Lung (tissue), 11 donors: ENCODE measurements at regions not wholly inside any gene's neighbourhood (a gene's known extent, or its start where the extent isn't known, plus 50 kb on each side); places are given as distances from the start of the nearest gene placed in this dataset.

ENCODE experiments used
- ATAC-seq: fragments of 200-7000 bp; cut with Tn5 transposase; one replicate; pipeline ENCODE4 v1.9.1; 2020; ENCODE audit warnings: moderate number of reproducible peaks; ENCODE audit not compliant: insufficient read depth, low FRiP score
- DNase-seq, 3 donors: peaks; one replicate each; pipeline ENCODE4 v3.0.0-alpha.2; 2013 to 2017
- H3K27ac ChIP-seq, 2 donors: one replicate each; pipeline ENCODE4 v1.5.1; 2013; ENCODE audit warnings: mild to moderate bottlenecking in 2 of 2, moderate library complexity in 2 of 2, control low read depth in 1 of 2, inconsistent platforms in 1 of 2, low read depth in 1 of 2, low read length in 1 of 2
- H3K27me3 ChIP-seq, 3 donors: one replicate each; pipeline ENCODE4 v1.5.1; 2013; ENCODE audit warnings: low read length in 2 of 3; ENCODE audit not compliant: control insufficient read depth in 3 of 3, insufficient read depth in 3 of 3
- H3K36me3 ChIP-seq, 4 donors: one replicate each; pipeline ENCODE4 v1.5.1; 2013; ENCODE audit warnings: low read length in 4 of 4, mild to moderate bottlenecking in 1 of 4, moderate library complexity in 1 of 4; ENCODE audit not compliant: control insufficient read depth in 4 of 4, insufficient read depth in 4 of 4
- H3K4me1 ChIP-seq, 5 donors: one replicate each; pipeline ENCODE4 v1.5.1; 2013; ENCODE audit warnings: low read length in 5 of 5, mild to moderate bottlenecking in 2 of 5, moderate library complexity in 1 of 5; ENCODE audit not compliant: control insufficient read depth in 5 of 5, insufficient read depth in 5 of 5
- H3K4me3 ChIP-seq: one replicate; pipeline ENCODE4 v1.5.1; 2013; ENCODE audit warnings: mild to moderate bottlenecking, control low read depth, moderate library complexity
- H3K9ac ChIP-seq, 2 donors: one replicate each; pipeline ENCODE4 v1.5.1; 2013; ENCODE audit warnings: low read length in 2 of 2, control low read depth in 1 of 2; ENCODE audit not compliant: insufficient read depth in 1 of 2
- H3K9me3 ChIP-seq, 4 donors: one replicate each; pipeline ENCODE4 v1.5.1; 2013; ENCODE audit warnings: low read length in 3 of 4, mild to moderate bottlenecking in 1 of 4, moderate library complexity in 1 of 4; ENCODE audit not compliant: control insufficient read depth in 4 of 4, insufficient read depth in 3 of 4
- WGBS, 2 donors: extraction: QIAGEN DNeasy Blood & Tissue Kit; methylation state at CpG; one replicate each; pipeline ENCODE4 v1.1.7; 2013; 5-methylcytosine and 5-hydroxymethylcytosine counted together
- TF ChIP-seq, protein P1 (sequence below): IDR thresholded peaks from 2 replicates; pipeline ENCODE4 v1.5.1; 2012; ENCODE audit warnings: mild to moderate bottlenecking; ENCODE audit errors: control extremely low read depth, extremely low read depth
- donor health status: control.
- donor health status: control.
- donor health status: Bipolar disorder and iron deficiency.
- donor health status: healthy.
- donor health status: DM: yes; HTN: yes; CAD: no.

- Histone ChIP-seq H3K27ac (no peak overlapping the region), H3K9ac (no peak overlapping the region), H3K27me3 (no peaks in the 10 kb centered on the region), H3K4me1 (no peaks in the 10 kb centered on the region), H3K4me3 (no peak overlapping the region), H3K9me3 (no peaks in the 10 kb centered on the region), H3K36me3 (no peaks in the 10 kb centered on the region)
- WGBS, 2 donors: 66 to 84% methylated on average over 2 of the region's 2 CpGs
- TF ChIP-seq, protein P1, sequence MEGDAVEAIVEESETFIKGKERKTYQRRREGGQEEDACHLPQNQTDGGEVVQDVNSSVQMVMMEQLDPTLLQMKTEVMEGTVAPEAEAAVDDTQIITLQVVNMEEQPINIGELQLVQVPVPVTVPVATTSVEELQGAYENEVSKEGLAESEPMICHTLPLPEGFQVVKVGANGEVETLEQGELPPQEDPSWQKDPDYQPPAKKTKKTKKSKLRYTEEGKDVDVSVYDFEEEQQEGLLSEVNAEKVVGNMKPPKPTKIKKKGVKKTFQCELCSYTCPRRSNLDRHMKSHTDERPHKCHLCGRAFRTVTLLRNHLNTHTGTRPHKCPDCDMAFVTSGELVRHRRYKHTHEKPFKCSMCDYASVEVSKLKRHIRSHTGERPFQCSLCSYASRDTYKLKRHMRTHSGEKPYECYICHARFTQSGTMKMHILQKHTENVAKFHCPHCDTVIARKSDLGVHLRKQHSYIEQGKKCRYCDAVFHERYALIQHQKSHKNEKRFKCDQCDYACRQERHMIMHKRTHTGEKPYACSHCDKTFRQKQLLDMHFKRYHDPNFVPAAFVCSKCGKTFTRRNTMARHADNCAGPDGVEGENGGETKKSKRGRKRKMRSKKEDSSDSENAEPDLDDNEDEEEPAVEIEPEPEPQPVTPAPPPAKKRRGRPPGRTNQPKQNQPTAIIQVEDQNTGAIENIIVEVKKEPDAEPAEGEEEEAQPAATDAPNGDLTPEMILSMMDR: no peak
- no peak for DNase-seq
- no peak for ATAC-seq
Measured at GRCh38 chr11:97955595-97955994, 1065.2 kb upstream of the CNTN5 start.

DNA sequence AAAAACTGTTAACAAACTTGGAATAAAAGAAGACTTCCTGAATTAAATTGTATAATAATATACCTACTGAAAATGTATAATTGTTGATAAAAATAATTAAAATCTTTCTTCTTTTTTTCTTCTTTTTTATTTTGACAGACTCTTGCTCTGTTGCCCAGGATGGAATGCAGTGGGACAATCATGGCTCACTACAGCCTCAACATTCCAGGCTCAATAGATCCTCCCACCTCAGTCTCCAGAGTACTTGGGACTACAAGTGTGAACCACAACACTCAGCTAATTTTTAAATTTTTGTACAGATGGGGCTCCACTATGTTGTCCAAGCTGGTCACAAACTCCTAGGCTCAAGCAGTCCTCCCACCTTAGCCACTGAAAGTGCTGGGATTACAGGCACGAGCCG lies 1063.8 kb upstream of the CNTN5 start:
- no peak for ATAC-seq
- no peak overlapping the region for H3K27ac ChIP-seq
- no peak overlapping the region for H3K9ac ChIP-seq
- no peak for DNase-seq
- no peaks in the 10 kb centered on the region for H3K27me3 ChIP-seq
- 64 to 76% methylated on average over 2 of the region's 2 CpGs for WGBS, 2 donors
- no peak overlapping the region for H3K4me3 ChIP-seq
- H3K9me3 ChIP-seq: no peaks in the 10 kb centered on the region
- no peaks in the 10 kb centered on the region for H3K4me1 ChIP-seq
- H3K36me3 ChIP-seq: no peaks in the 10 kb centered on the region
- TF ChIP-seq, protein P1: no peak

DNA sequence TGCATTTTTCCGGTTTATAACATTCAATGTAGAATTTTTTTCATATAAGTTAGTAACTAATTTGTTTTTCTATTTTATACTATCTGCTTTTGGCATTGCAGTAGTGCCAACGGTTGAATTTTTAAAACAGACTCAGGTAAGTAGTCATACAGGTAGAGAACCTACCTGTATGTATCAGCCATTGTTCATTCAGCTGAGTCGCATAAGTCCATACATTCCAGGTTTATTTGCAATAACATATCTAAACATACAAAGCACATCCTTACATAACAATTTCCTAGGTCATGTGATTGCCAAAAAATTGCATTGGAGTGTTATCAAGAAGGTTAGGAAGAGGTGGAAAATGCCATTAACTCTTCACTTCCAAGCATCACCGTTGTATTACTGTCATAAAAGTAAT lies 1059.3 kb upstream of the CNTN5 start:
- WGBS, 2 donors: 82 to 86% methylated on average over 4 of the region's 4 CpGs
- DNase-seq (no peak), ATAC-seq (no peak)
- no peaks in the 10 kb centered on the region for H3K36me3 ChIP-seq
- no peaks in the 10 kb centered on the region for H3K9me3 ChIP-seq
- H3K27ac ChIP-seq: no peak overlapping the region
- no peaks in the 10 kb centered on the region for H3K27me3 ChIP-seq
- TF ChIP-seq, protein P1: no peak
- no peaks in the 10 kb centered on the region for H3K4me1 ChIP-seq
- H3K4me3 ChIP-seq: no peak overlapping the region
- H3K9ac ChIP-seq: no peak overlapping the region

- DNase-seq (no peak), ATAC-seq (no peak)
- Histone ChIP-seq H3K9me3 (no peaks in the 10 kb centered on the region), H3K9ac (no peak overlapping the region), H3K27ac (no peak overlapping the region), H3K27me3 (no peaks in the 10 kb centered on the region), H3K36me3 (no peaks in the 10 kb centered on the region), H3K4me3 (no peak overlapping the region), H3K4me1 (no peaks in the 10 kb centered on the region)
- 25 to 31% methylated on average over 1 of the region's 1 CpG for WGBS, 2 donors
- TF ChIP-seq, protein P1: no peak
Measured at GRCh38 chr11:97962758-97963157, 1058.0 kb upstream of the CNTN5 start.
